A549 (cell line): ENCODE measurements at regions not wholly inside any gene's neighbourhood (a gene's known extent, or its start where the extent isn't known, plus 50 kb on each side); places are given as distances from the start of the nearest gene placed in this dataset.

ENCODE experiments used
- ATAC-seq, 2 experiments: fragments of 200-7000 bp in 1 of 2; fragments of >200 bp in 1 of 2; cut with Nextera tagmentation in 1 of 2; cut with Tn5 transposase in 1 of 2; 3 replicates each; pipeline versions ENCODE4 v1.8.0 to v1.9.1; 2018 to 2020; ENCODE audit warnings: mild to moderate bottlenecking in 1 of 2, moderate library complexity in 1 of 2
- CTCF ChIA-PET: fragments of 300-600 bp; sonication (Branson Sonifier 250); formaldehyde crosslinking; extraction: SDS; loops from one replicate; lab custom pipeline; 2021; ENCODE audit warnings: antibody characterized with exemption, inconsistent platforms; lab: Yijun Ruan, JAX
- POLR2A ChIA-PET: fragments of 350-600 bp; formaldehyde crosslinking; extraction: SDS; loops from one replicate; lab custom pipeline; 2021; ENCODE audit warnings: antibody characterized with exemption, inconsistent platforms; lab: Yijun Ruan, JAX
- DNase-seq, 2 experiments: peaks; one replicate each; pipeline versions ENCODE4 v3.0.0 to v3.0.0-alpha.2; 2011 to 2016; ENCODE audit warnings: low read depth in 1 of 2, low spot score in 1 of 2
- FAIRE-seq: peaks from 2 replicates; lab custom pipeline; 2011; peaks lifted over from hg19 to GRCh38; lab: Jason Lieb, UNC
- H3K27ac ChIP-seq, 2 experiments: fragments of >200 bp; sonication (Bioruptor Twin); formaldehyde crosslinking; 3 replicates each; pipeline ENCODE4 v1.5.1; 2016 to 2017
- H3K4me1 ChIP-seq: fragments of >200 bp; sonication (Bioruptor Twin); formaldehyde crosslinking; 3 replicates; pipeline ENCODE4 v1.6.1; 2016
- H3K4me2 ChIP-seq: fragments of >200 bp; sonication (Bioruptor Twin); formaldehyde crosslinking; 3 replicates; pipeline ENCODE4 v1.6.1; 2016
- H3K4me3 ChIP-seq: fragments of >200 bp; sonication (Bioruptor Twin); formaldehyde crosslinking; 3 replicates; pipeline ENCODE4 v1.5.1; 2016
- H3K9me3 ChIP-seq: fragments of >200 bp; sonication (Bioruptor Twin); formaldehyde crosslinking; 3 replicates; pipeline ENCODE4 v1.6.1; 2016
- ATOH8 ChIP-seq: fragments of 250-450 bp; sonication (Bioruptor Pico); IDR thresholded peaks from 2 replicates; pipeline ENCODE4 v1.5.0; 2020; ENCODE audit warnings: low read depth, mild to moderate bottlenecking, moderate library complexity
- CEBPB ChIP-seq, 2 experiments: fragments of >200 bp in 1 of 2; sonication (Bioruptor Twin) in 1 of 2; formaldehyde crosslinking in 1 of 2; IDR thresholded peaks; 2 replicates each; pipeline ENCODE4 v1.6.1; 2012 to 2016
- CHD2 ChIP-seq: fragments of 150-350 bp; IDR thresholded peaks from 2 replicates; pipeline ENCODE4 v1.6.1; 2014; ENCODE audit warnings: low read length; ENCODE audit not compliant: partially characterized antibody
- CTCF ChIP-seq: fragments of >200 bp; sonication (Bioruptor Twin); formaldehyde crosslinking; IDR thresholded peaks from 3 replicates; pipeline ENCODE4 v1.5.1; 2016
- EHF ChIP-seq: fragments of 250-450 bp; sonication (Bioruptor Pico); IDR thresholded peaks from 2 replicates; pipeline ENCODE4 v1.5.0; 2020; ENCODE audit warnings: mild to moderate bottlenecking
- EP300 ChIP-seq, 2 experiments: fragments of >200 bp; sonication (Bioruptor Twin); formaldehyde crosslinking; IDR thresholded peaks; 2 replicates in 1 of 2; 3 replicates in 1 of 2; pipeline ENCODE4 v1.6.1; 2016 to 2017
- FOXS1 ChIP-seq: fragments of 250-450 bp; sonication (Bioruptor Pico); IDR thresholded peaks from 2 replicates; pipeline ENCODE4 v1.5.0; 2020; ENCODE audit warnings: mild to moderate bottlenecking, moderate library complexity
- HES2 ChIP-seq: fragments of >200 bp; sonication (Bioruptor Twin); formaldehyde crosslinking; IDR thresholded peaks from 2 replicates; pipeline ENCODE4 v1.6.1; 2016
- HOXA7 ChIP-seq: fragments of 250-450 bp; sonication (Bioruptor Pico); IDR thresholded peaks from 2 replicates; pipeline ENCODE4 v1.5.0; 2020; ENCODE audit warnings: mild to moderate bottlenecking, moderate library complexity
- KDM1A ChIP-seq: fragments of 200-600 bp; sonication (generic); IDR thresholded peaks from 2 replicates; pipeline ENCODE4 v1.6.1; 2016; ENCODE audit warnings: low read depth, mild to moderate bottlenecking
- NFE2L2 ChIP-seq: fragments of 150-350 bp; conservative IDR thresholded peaks from 2 replicates; pipeline ENCODE4 v1.6.1; 2014; ENCODE audit warnings: low read length
- PHF8 ChIP-seq: fragments of 200-600 bp; sonication (generic); IDR thresholded peaks from 2 replicates; pipeline ENCODE4 v1.6.1; 2016; ENCODE audit warnings: low read depth, mild to moderate bottlenecking, antibody characterized with exemption, moderate library complexity, borderline replicate concordance
- RAD21 ChIP-seq, 2 experiments: fragments of >200 bp in 1 of 2; sonication (Bioruptor Twin) in 1 of 2; formaldehyde crosslinking in 1 of 2; IDR thresholded peaks in 1 of 2; conservative IDR thresholded peaks in 1 of 2; 2 replicates in 1 of 2; 3 replicates in 1 of 2; pipeline ENCODE4 v1.6.1; 2012 to 2018; ENCODE audit warnings: inconsistent platforms in 1 of 2
- RCOR1 ChIP-seq: fragments of 150-350 bp; IDR thresholded peaks from 2 replicates; pipeline ENCODE4 v1.6.1; 2014; ENCODE audit warnings: antibody characterized with exemption, low read length, low read depth
- SMC3 ChIP-seq: fragments of >200 bp; sonication (Bioruptor Twin); formaldehyde crosslinking; IDR thresholded peaks from 3 replicates; pipeline ENCODE4 v1.6.1; 2018; ENCODE audit warnings: inconsistent platforms
- WGBS: methylation state at CpG from one replicate; pipeline ENCODE4 v1.1.6; 2017; ENCODE audit errors: missing lambda C conversion rate; 5-methylcytosine and 5-hydroxymethylcytosine counted together
- TF ChIP-seq, protein P1 (sequence below): fragments of 250-450 bp; sonication (Bioruptor Pico); IDR thresholded peaks from 2 replicates; pipeline ENCODE4 v1.5.0; 2021; ENCODE audit warnings: mild to moderate bottlenecking, moderate library complexity, borderline replicate concordance
- TF ChIP-seq, protein P2 (sequence below): fragments of 150-350 bp; IDR thresholded peaks from 2 replicates; pipeline ENCODE4 v1.6.1; 2014; ENCODE audit warnings: low read depth, mild to moderate bottlenecking, low read length
- TF ChIP-seq, protein P3 (sequence below): IDR thresholded peaks from 2 replicates; pipeline ENCODE4 v1.6.1; 2012

- TF ChIP-seq, protein P1, sequence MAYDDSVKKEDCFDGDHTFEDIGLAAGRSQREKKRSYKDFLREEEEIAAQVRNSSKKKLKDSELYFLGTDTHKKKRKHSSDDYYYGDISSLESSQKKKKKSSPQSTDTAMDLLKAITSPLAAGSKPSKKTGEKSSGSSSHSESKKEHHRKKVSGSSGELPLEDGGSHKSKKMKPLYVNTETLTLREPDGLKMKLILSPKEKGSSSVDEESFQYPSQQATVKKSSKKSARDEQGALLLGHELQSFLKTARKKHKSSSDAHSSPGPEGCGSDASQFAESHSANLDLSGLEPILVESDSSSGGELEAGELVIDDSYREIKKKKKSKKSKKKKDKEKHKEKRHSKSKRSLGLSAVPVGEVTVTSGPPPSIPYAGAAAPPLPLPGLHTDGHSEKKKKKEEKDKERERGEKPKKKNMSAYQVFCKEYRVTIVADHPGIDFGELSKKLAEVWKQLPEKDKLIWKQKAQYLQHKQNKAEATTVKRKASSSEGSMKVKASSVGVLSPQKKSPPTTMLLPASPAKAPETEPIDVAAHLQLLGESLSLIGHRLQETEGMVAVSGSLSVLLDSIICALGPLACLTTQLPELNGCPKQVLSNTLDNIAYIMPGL (CRISPR knock-in tag), result no peak
- TF ChIP-seq HOXA7 (CRISPR knock-in tag) (no peak), SMC3 (no peak), CHD2 (no peak), CTCF (no peak), EHF (CRISPR knock-in tag) (no peak), ATOH8 (no peak), RAD21 (conservative IDR thresholded peaks at IDR 0.05 in 1 of 2, IDR thresholded peaks at IDR 0.05 in 1 of 2) (no peak)
- TF ChIP-seq, protein P2, sequence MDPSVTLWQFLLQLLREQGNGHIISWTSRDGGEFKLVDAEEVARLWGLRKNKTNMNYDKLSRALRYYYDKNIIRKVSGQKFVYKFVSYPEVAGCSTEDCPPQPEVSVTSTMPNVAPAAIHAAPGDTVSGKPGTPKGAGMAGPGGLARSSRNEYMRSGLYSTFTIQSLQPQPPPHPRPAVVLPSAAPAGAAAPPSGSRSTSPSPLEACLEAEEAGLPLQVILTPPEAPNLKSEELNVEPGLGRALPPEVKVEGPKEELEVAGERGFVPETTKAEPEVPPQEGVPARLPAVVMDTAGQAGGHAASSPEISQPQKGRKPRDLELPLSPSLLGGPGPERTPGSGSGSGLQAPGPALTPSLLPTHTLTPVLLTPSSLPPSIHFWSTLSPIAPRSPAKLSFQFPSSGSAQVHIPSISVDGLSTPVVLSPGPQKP, result no peak
Measured at GRCh38 chr6:95321126-95321525, 256.2 kb upstream of the MANEA start (continued).

DNA sequence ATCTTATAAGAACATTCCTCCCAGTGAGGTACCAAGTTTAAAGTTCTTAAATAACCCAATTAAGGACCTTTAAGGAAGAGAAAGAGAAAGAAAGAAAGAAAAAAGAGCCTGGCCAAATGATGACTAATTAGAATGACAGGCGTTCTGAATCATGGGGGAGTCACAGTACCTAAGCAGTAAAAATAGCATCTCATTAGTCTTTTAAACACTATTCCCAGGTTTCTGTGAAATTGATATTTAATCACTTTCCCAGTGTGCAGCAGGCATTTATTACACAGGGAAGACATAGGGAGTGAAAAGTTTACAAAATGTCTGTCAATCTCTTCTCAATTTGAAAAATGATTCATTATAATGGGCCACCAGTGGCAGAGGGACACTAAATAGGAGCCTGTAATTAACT, 251.4 kb upstream of the MANEA start:
- no peak overlapping the region for H3K4me3 ChIP-seq
- TF ChIP-seq RCOR1 (no peak), EP300 (IDR thresholded peaks at IDR 0.05) (no peak), KDM1A (no peak), FOXS1 (CRISPR knock-in tag) (no peak), NFE2L2 (no peak), SMC3 (no peak)
- TF ChIP-seq, protein P2, result no peak
- TF ChIP-seq, protein P3, sequence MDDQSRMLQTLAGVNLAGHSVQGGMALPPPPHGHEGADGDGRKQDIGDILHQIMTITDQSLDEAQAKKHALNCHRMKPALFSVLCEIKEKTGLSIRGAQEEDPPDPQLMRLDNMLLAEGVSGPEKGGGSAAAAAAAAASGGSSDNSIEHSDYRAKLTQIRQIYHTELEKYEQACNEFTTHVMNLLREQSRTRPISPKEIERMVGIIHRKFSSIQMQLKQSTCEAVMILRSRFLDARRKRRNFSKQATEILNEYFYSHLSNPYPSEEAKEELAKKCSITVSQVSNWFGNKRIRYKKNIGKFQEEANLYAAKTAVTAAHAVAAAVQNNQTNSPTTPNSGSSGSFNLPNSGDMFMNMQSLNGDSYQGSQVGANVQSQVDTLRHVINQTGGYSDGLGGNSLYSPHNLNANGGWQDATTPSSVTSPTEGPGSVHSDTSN, result no peak
- CTCF ChIA-PET, result no interaction called here
- no peak overlapping the region for H3K4me2 ChIP-seq
- ATAC-seq (no peak), DNase-seq (no peak), FAIRE-seq (no peak)
- H3K27ac ChIP-seq, result no peak overlapping the region
- no peaks in the 10 kb centered on the region for H3K9me3 ChIP-seq
- POLR2A ChIA-PET, result no interaction called here
- H3K4me1 ChIP-seq, result no peaks in the 10 kb centered on the region
- WGBS, result 0% methylated on average over 1 of the region's 1 CpG

- FAIRE-seq (no peak), DNase-seq (no peak), ATAC-seq (no peak)
- no peaks in the 10 kb centered on the region for H3K4me1 ChIP-seq
- H3K27ac ChIP-seq, result no peak overlapping the region
- TF ChIP-seq HES2, result no peak
- TF ChIP-seq PHF8, result no peak
- no peak for TF ChIP-seq CEBPB (IDR thresholded peaks at IDR 0.05)
- TF ChIP-seq, protein P1 (CRISPR knock-in tag), result no peak
- no peak overlapping the region for H3K4me2 ChIP-seq
- CTCF ChIA-PET, result no interaction called here
- no peak overlapping the region for H3K4me3 ChIP-seq
- WGBS, result 4% methylated on average over 2 of the region's 2 CpGs
- no peaks in the 10 kb centered on the region for H3K9me3 ChIP-seq
- POLR2A ChIA-PET, result no interaction called here
Measured at GRCh38 chr6:95328231-95328630, 249.1 kb upstream of the MANEA start.
